Peyer's patch (tissue), 4 donors: ENCODE measurements at regions not wholly inside any gene's neighbourhood (a gene's known extent, or its start where the extent isn't known, plus 50 kb on each side); places are given as distances from the start of the nearest gene placed in this dataset.
A peak's percentile ranks its signal among the peaks of the same experiment; 100 is the strongest.

Experiments used
- DNase-seq, 3 donors: peaks; one replicate each; pipeline ENCODE4 v3.0.0-alpha.2; 2017 to 2019
- H3K27ac ChIP-seq, 4 donors: fragments of 200-600 bp; sonication (generic); one replicate each; pipeline ENCODE4 v1.5.1; 2016 to 2019
- H3K27me3 ChIP-seq, 2 donors: fragments of 200-600 bp; sonication (generic); one replicate each; pipeline ENCODE4 v1.5.1; 2019
- H3K36me3 ChIP-seq, 3 donors: fragments of 200-600 bp; sonication (generic); one replicate each; pipeline ENCODE4 v1.5.1; 2016 to 2019
- H3K4me1 ChIP-seq, 4 donors: fragments of 200-600 bp; sonication (generic); one replicate each; pipeline ENCODE4 v1.5.1; 2016 to 2019
- H3K4me3 ChIP-seq, 4 donors: fragments of 200-600 bp; sonication (generic); 1 replicate in 3 of 4; 2 replicates in 1 of 4; pipeline ENCODE4 v1.5.1; 2016 to 2019; ENCODE audit warnings: mild to moderate bottlenecking in 1 of 4
- H3K9me3 ChIP-seq, 4 donors: fragments of 200-600 bp; sonication (generic); one replicate each; pipeline ENCODE4 v1.5.1; 2016 to 2019; ENCODE audit warnings: mild to moderate bottlenecking in 1 of 4
- CTCF ChIP-seq, 6 experiments: fragments of 450-650 bp in 4 of 6; fragments of 200-600 bp in 2 of 6; sonication (generic) in 1 of 6; IDR thresholded peaks; one replicate each; pipeline ENCODE4 v1.5.1; 2017 to 2019; ENCODE audit warnings: antibody characterized with exemption in 6 of 6, mild to moderate bottlenecking in 3 of 6, moderate library complexity in 1 of 6
- POLR2A ChIP-seq, 2 donors: fragments of 450-650 bp; IDR thresholded peaks; one replicate each; pipeline ENCODE4 v1.5.1; 2017; ENCODE audit warnings: antibody characterized with exemption in 2 of 2, mild to moderate bottlenecking in 2 of 2, moderate library complexity in 2 of 2

GRCh38 chr2:8090748-8091700 is 590.8 kb upstream of the ID2 start:
- no peak overlapping the region for H3K4me3 ChIP-seq
- TF ChIP-seq CTCF (IDR thresholded peaks at IDR 0.05) (no peak), POLR2A (IDR thresholded peaks at IDR 0.05) (no peak)
- H3K27me3 ChIP-seq = no peaks in the 10 kb centered on the region
- no peaks in the 10 kb centered on the region for H3K4me1 ChIP-seq
- no peaks in the 10 kb centered on the region for H3K9me3 ChIP-seq
- H3K27ac ChIP-seq = no peak overlapping the region
- peak in 2 of 3 donors; percentile 18 to 67 for DNase-seq
- no peaks in the 10 kb centered on the region for H3K36me3 ChIP-seq

DNA sequence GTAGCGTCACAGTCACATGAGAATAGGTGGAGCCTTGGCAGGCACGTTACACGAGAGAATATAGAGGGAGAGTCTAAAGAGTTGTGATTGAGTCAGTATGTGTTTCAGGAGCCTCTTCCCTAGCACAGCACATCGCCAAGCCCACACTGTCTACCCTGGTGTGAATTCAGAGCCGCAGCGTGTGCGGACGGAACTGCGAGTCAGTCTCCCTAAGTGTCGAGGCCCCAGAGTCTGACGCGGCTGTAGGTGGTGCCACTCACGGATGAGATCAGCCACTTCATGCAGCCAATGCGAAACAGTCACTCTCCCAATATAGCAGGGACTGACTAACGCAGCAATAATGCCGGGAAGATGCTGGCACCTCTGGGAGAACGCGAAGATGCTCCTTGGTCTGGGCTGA is 587.3 kb upstream of the ID2 start:
- Histone ChIP-seq H3K4me1 (peaks cover 0 to 6% (median 0%) of the 10 kb centered on the region in 4 donors), H3K4me3 (no peak overlapping the region), H3K9me3 (no peaks in the 10 kb centered on the region), H3K27ac (no peak overlapping the region), H3K36me3 (no peaks in the 10 kb centered on the region), H3K27me3 (no peaks in the 10 kb centered on the region)
- DNase-seq = no peak
- TF ChIP-seq CTCF (IDR thresholded peaks at IDR 0.05) = no peak
- no peak for TF ChIP-seq POLR2A (IDR thresholded peaks at IDR 0.05)

DNA sequence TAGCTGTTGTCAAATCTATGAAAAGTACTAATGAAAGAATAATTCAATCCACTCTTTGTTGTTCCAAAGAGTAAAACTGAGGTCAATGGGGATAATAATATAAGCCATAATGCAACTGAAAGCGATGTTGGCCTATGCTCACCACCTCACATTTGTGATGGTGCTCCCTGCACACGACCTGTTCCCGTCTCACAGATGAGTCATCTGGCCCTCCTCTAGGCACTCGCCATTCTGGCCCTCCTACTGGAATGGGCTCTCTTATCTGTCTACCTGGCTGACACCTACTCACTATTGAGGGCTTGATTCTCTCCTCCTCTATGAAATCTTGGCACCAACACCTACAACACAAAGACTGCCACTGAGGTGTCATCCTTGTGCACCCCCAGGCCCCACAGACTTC is 585.9 kb upstream of the ID2 start:
- Histone ChIP-seq H3K27me3 (no peaks in the 10 kb centered on the region), H3K4me1 (peaks cover 0 to 6% (median 0%) of the 10 kb centered on the region in 4 donors), H3K9me3 (no peaks in the 10 kb centered on the region), H3K27ac (no peak overlapping the region), H3K36me3 (no peaks in the 10 kb centered on the region), H3K4me3 (no peak overlapping the region)
- no peak for DNase-seq
- TF ChIP-seq POLR2A (IDR thresholded peaks at IDR 0.05) = no peak
- no peak for TF ChIP-seq CTCF (IDR thresholded peaks at IDR 0.05)

DNA sequence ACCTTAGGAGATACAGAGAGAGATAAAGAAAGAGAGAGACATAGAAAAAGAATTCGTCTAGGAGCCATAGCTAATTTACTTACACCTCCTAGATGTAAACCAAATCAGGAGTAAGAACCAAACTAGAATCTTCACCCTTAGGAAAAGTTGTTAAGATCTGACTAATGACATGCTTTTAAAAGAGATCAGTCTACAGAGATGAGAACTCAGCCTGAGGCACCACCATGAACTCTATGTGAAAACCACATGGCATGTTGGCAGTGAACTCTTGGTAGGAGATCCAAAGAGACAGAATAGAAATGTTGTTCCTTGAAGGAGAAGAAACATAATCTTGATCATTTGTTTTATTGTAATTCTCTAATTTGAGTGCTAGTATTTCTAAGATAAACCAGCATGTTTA is 585.4 kb upstream of the ID2 start:
- H3K27ac ChIP-seq = no peak overlapping the region
- no peak for DNase-seq
- peaks cover 0 to 6% (median 0%) of the 10 kb centered on the region in 4 donors for H3K4me1 ChIP-seq
- H3K27me3 ChIP-seq = no peaks in the 10 kb centered on the region
- TF ChIP-seq POLR2A (IDR thresholded peaks at IDR 0.05) = no peak
- no peak for TF ChIP-seq CTCF (IDR thresholded peaks at IDR 0.05)
- H3K9me3 ChIP-seq = no peaks in the 10 kb centered on the region
- H3K4me3 ChIP-seq = no peak overlapping the region
- H3K36me3 ChIP-seq = no peaks in the 10 kb centered on the region

DNA sequence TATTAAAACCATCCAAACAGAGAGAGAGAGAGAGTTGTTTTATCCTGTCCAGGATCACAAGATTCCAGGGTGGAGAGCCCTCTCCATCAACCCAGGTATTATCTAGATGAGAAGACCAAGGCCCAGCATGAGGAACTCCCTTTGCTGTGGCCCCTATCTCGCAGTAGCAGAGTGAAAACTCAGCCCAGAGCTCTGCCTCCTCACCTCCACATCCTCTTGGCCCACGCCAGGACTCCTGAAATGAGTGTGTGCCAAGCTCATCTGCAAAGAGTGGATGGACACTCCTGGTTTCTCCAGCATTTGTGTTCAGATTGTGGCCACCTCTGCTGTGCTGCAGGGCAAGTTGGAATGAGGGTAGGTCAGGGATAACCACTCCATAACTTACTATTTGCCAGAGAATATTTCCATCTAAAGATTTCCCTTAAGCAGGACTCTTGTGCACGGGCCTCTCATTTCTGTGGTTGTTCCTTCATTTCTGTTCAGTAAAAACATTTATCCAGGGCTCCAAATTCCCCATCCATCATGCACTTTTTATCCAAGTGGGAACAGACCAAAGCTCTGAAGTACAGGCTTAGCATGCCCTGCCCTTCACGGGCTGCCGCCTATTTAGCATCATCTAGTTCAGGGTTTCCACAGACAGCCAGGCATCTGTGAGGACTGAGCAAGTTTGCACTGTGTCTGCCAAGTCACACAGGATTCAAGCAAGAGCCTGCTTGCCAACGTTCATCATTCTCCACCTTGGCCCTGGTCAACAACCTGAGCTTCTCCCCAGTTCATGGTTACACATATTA is 583.2 kb upstream of the ID2 start:
- no peak overlapping the region for H3K4me3 ChIP-seq
- no peaks in the 10 kb centered on the region for H3K9me3 ChIP-seq
- no peak overlapping the region for H3K27ac ChIP-seq
- no peak for TF ChIP-seq CTCF (IDR thresholded peaks at IDR 0.05)
- no peak for TF ChIP-seq POLR2A (IDR thresholded peaks at IDR 0.05)
- H3K27me3 ChIP-seq = no peaks in the 10 kb centered on the region
- no peak for DNase-seq
- no peaks in the 10 kb centered on the region for H3K36me3 ChIP-seq
- H3K4me1 ChIP-seq = peaks cover 0 to 6% (median 0%) of the 10 kb centered on the region in 4 donors
